B cell (primary cell): ENCODE measurements at regions not wholly inside any gene's neighbourhood (a gene's known extent, or its start where the extent isn't known, plus 50 kb on each side); places are given as distances from the start of the nearest gene placed in this dataset.

Experiments used
- ATAC-seq: fragments of 200-7000 bp; cut with Tn5 transposase; one replicate; pipeline ENCODE4 v1.10.0; 2021; ENCODE audit warnings: low read depth, mild to moderate bottlenecking, moderate number of reproducible peaks, moderate library complexity
- CTCF ChIA-PET: fragments of 350-600 bp; sonication (Branson Sonifier 250); formaldehyde crosslinking; loops from one replicate; lab custom pipeline; 2021; ENCODE audit warnings: antibody characterized with exemption, inconsistent platforms; lab: Charles Lee
- POLR2A ChIA-PET: fragments of 350-600 bp; sonication (Branson Sonifier 250); formaldehyde crosslinking; loops from one replicate; lab custom pipeline; 2021; ENCODE audit warnings: antibody characterized with exemption; lab: Charles Lee
- DNase-seq: peaks from one replicate; pipeline ENCODE4 v3.0.0; 2013
- H2AFZ ChIP-seq: 2 replicates; pipeline ENCODE4 v1.6.1; 2012; ENCODE audit warnings: mild to moderate bottlenecking, low read depth, low read length; ENCODE audit not compliant: insufficient read depth, poor library complexity, severe bottlenecking
- H3K27ac ChIP-seq, 2 donors: 1 replicate in 1 of 2; 2 replicates in 1 of 2; pipeline ENCODE4 v1.5.1; 2012 to 2013; ENCODE audit warnings: low read length in 2 of 2, mild to moderate bottlenecking in 2 of 2, moderate library complexity in 1 of 2
- H3K27me3 ChIP-seq, 4 experiments: fragments of 200-600 bp in 1 of 4; sonication (generic) in 1 of 4; replicated peaks in 1 of 4; 1 replicate in 2 of 4; 2 replicates in 2 of 4; pipeline versions ENCODE4 v1.6.1 to v1.7.0; 2013 to 2016; ENCODE audit warnings: low read length in 3 of 4, mild to moderate bottlenecking in 2 of 4, mixed read lengths in 1 of 4, moderate library complexity in 1 of 4; ENCODE audit not compliant: insufficient read depth in 4 of 4, control insufficient read depth in 3 of 4; ENCODE audit errors: control extremely low read depth in 1 of 4
- H3K36me3 ChIP-seq, 2 experiments: replicated peaks in 1 of 2; 1 replicate in 1 of 2; 2 replicates in 1 of 2; pipeline versions ENCODE4 v1.6.1 to v1.7.1; 2013; ENCODE audit warnings: low read length in 1 of 2; ENCODE audit not compliant: insufficient read depth in 2 of 2, control insufficient read depth in 1 of 2; ENCODE audit errors: control extremely low read depth in 1 of 2, extremely low read depth in 1 of 2
- H3K4me1 ChIP-seq, 2 donors: fragments of 200-600 bp in 1 of 2; sonication (generic) in 1 of 2; 1 replicate in 1 of 2; 2 replicates in 1 of 2; pipeline versions ENCODE4 v1.5.1 to v1.6.1; 2013 to 2017; ENCODE audit warnings: low read length in 2 of 2; ENCODE audit not compliant: control insufficient read depth in 2 of 2, insufficient read depth in 2 of 2
- H3K4me2 ChIP-seq: replicated peaks from 2 replicates; pipeline ENCODE3; 2012; ENCODE audit warnings: mild to moderate bottlenecking, low read depth, low read length; ENCODE audit not compliant: poor library complexity, severe bottlenecking
- H3K4me3 ChIP-seq, 5 experiments: fragments of 200-600 bp in 1 of 5; sonication (generic) in 1 of 5; 1 replicate in 3 of 5; 2 replicates in 2 of 5; pipeline versions ENCODE4 v1.5.1 to v1.7.0; 2011 to 2016; ENCODE audit warnings: low read length in 4 of 5, mild to moderate bottlenecking in 4 of 5, low read depth in 2 of 5, control low read depth in 1 of 5, moderate library complexity in 1 of 5; ENCODE audit not compliant: insufficient read depth in 1 of 5; ENCODE audit errors: control extremely low read depth in 1 of 5, extremely low read depth in 1 of 5
- H3K79me2 ChIP-seq: fragments of 200-600 bp; sonication (generic); one replicate; pipeline ENCODE4 v1.6.0; 2016; ENCODE audit warnings: low read length; ENCODE audit not compliant: control insufficient read depth, insufficient read depth
- H3K9ac ChIP-seq: fragments of 200-600 bp; sonication (generic); 2 replicates; pipeline ENCODE4 v1.6.1; 2017; ENCODE audit warnings: mild to moderate bottlenecking, low read length, moderate library complexity
- H3K9me3 ChIP-seq, 3 donors: one replicate each; pipeline versions ENCODE4 v1.6.1 to v1.7.1; 2013; ENCODE audit warnings: low read length in 2 of 3; ENCODE audit not compliant: control insufficient read depth in 2 of 3, insufficient read depth in 1 of 3; ENCODE audit errors: control extremely low read depth in 1 of 3
- H4K20me1 ChIP-seq: 2 replicates; pipeline ENCODE4 v1.6.0; 2012; ENCODE audit warnings: mild to moderate bottlenecking, low read length; ENCODE audit not compliant: insufficient read depth, control insufficient read depth, poor library complexity, severe bottlenecking
- H3K27ac Mint-ChIP-seq: one replicate; pipeline ENCODE4 v1.8.0; 2021; ENCODE audit warnings: mixed read lengths
- H3K27me3 Mint-ChIP-seq: one replicate; pipeline ENCODE4 v1.8.0; 2021; ENCODE audit warnings: mixed read lengths
- H3K4me1 Mint-ChIP-seq: one replicate; pipeline ENCODE4 v1.8.0; 2021; ENCODE audit warnings: mixed read lengths
- H3K4me3 Mint-ChIP-seq: one replicate; pipeline ENCODE4 v1.8.0; 2021; ENCODE audit warnings: mixed read lengths
- H3K9me3 Mint-ChIP-seq: one replicate; pipeline ENCODE4 v1.8.0; 2022; ENCODE audit warnings: mixed read lengths; ENCODE audit not compliant: insufficient read depth
- CTCF ChIP-seq: fragments of 200-600 bp; IDR thresholded peaks from one replicate; pipeline ENCODE4 v1.8.0; 2022; ENCODE audit warnings: antibody characterized with exemption, mild to moderate bottlenecking
- EZH2 ChIP-seq: IDR thresholded peaks from 2 replicates; pipeline ENCODE4 v1.6.1; 2012; ENCODE audit warnings: borderline replicate concordance, low read depth, mild to moderate bottlenecking, moderate library complexity, low read length; ENCODE audit not compliant: insufficient read depth, poor library complexity, severe bottlenecking
- WGBS: methylation state at CpG from one replicate; pipeline ENCODE4 v1.1.5; 2013; ENCODE audit warnings: missing lambda C conversion rate; ENCODE audit not compliant: insufficient coverage; 5-methylcytosine and 5-hydroxymethylcytosine counted together
- intact Hi-C: fragments of 100-400 bp; cut with micrococcal nuclease; formaldehyde crosslinking; loops from one replicate; pipeline ENCODE4 v1.10.0; 2022

- Mint-ChIP-seq H3K4me1 (peaks cover 20% of the 10 kb centered on the region), H3K4me3 (no peak overlapping the region), H3K27ac (no peak overlapping the region), H3K27me3 (no peaks in the 10 kb centered on the region), H3K9me3 (no peaks in the 10 kb centered on the region)
- TF ChIP-seq EZH2 (no peak), CTCF (no peak)
- DNase-seq, result no peak
- Histone ChIP-seq H4K20me1 (no peaks in the 10 kb centered on the region), H3K36me3 (no peaks in the 10 kb centered on the region), H2AFZ (no peak overlapping the region), H3K9ac (no peak overlapping the region), H3K9me3 (no peaks in the 10 kb centered on the region), H3K4me1 (peaks cover 12 to 19% of the 10 kb centered on the region in 2 donors), H3K4me3 (no peak overlapping the region), H3K79me2 (no peaks in the 10 kb centered on the region), H3K27me3 (peaks cover 0 to 3% (median 0%) of the 10 kb centered on the region in 4 experiments), H3K27ac (no peak overlapping the region), H3K4me2 (no peak overlapping the region)
- ChIA-PET CTCF (interaction anchor here (0.6 to 3.8 kb wide), 54 partner anchors 9 to 1242 kb away, joined by 3 to 106 read pairs (median 4); no protein-coding TSS in a partner anchor), POLR2A (no interaction called here)
- no peak for ATAC-seq
- intact Hi-C loops, result loop anchor here (10.0 kb wide), 1 partner anchor 800 kb away; no protein-coding TSS in a partner anchor
- no CpG with 5 or more reads among the region's 2 CpGs for WGBS
Measured at GRCh38 chr5:158074597-158074991, 215.6 kb upstream of the CLINT1 start.

- no peaks in the 10 kb centered on the region for H3K27me3 Mint-ChIP-seq
- no peak for TF ChIP-seq CTCF
- TF ChIP-seq EZH2, result no peak
- Histone ChIP-seq H3K4me2 (no peak overlapping the region), H3K79me2 (no peaks in the 10 kb centered on the region), H3K27ac (no peak overlapping the region), H4K20me1 (no peaks in the 10 kb centered on the region), H3K27me3 (peaks cover 0 to 3% (median 0%) of the 10 kb centered on the region in 4 experiments), H3K9ac (no peak overlapping the region), H2AFZ (no peak overlapping the region), H3K4me1 (peaks cover 3 to 5% of the 10 kb centered on the region in 2 donors), H3K9me3 (no peaks in the 10 kb centered on the region), H3K4me3 (no peak overlapping the region), H3K36me3 (no peaks in the 10 kb centered on the region)
- H3K27ac Mint-ChIP-seq, result no peak overlapping the region
- CTCF ChIA-PET, result interaction anchor here (1.0 to 1.5 kb wide), 4 partner anchors 13 to 1062 kb away, joined by 3 to 7 read pairs (median 4); no protein-coding TSS in a partner anchor
- WGBS, result 100% methylated on average over 1 of the region's 1 CpG
- intact Hi-C loops, result loop anchor here (10.0 kb wide), 1 partner anchor 804 kb away; no protein-coding TSS in a partner anchor
- POLR2A ChIA-PET, result no interaction called here
- no peaks in the 10 kb centered on the region for H3K9me3 Mint-ChIP-seq
- no peak for ATAC-seq
- no peak for DNase-seq
- H3K4me1 Mint-ChIP-seq, result peaks cover 5% of the 10 kb centered on the region
- no peak overlapping the region for H3K4me3 Mint-ChIP-seq
Measured at GRCh38 chr5:158070859-158071258, 211.9 kb upstream of the CLINT1 start.
